HG03439 (cell line): ENCODE measurements at regions not wholly inside any gene's neighbourhood (a gene's known extent, or its start where the extent isn't known, plus 50 kb on each side); places are given as distances from the start of the nearest gene placed in this dataset.
"Not testable (repeated sequence)": the region's sequence is repeated elsewhere in the genome, so short reads cannot be mapped to it uniquely, and the experiment has no call there.

Experiments
- ATAC-seq: cut with Tn5 transposase; IDR thresholded peaks from one replicate; pipeline ENCODE4 v1.9.1; 2021; ENCODE audit warnings: mild to moderate bottlenecking, moderate library complexity; ENCODE audit not compliant: unreplicated experiment

DNA sequence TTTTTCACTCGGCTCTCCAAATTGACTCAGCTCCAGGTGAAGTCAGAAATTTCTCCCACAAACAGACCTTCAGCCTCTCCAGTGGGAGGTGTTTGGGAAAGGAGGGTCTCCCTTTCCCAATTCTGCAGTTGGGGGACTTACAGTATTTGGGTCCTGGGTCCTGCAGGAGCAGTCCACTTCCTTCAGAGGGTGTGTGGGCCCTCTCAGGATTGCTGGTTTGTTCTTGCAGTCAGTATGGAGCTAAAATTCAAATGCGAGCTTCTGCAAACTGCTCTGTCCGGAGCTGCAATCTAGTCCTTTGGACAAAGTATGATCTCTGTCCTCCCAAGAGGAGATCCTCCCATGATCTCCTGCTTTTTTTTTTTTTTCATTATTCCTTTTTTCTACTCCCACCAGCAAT, 87.9 kb upstream of the MSTN start:
- no peak for ATAC-seq

DNA sequence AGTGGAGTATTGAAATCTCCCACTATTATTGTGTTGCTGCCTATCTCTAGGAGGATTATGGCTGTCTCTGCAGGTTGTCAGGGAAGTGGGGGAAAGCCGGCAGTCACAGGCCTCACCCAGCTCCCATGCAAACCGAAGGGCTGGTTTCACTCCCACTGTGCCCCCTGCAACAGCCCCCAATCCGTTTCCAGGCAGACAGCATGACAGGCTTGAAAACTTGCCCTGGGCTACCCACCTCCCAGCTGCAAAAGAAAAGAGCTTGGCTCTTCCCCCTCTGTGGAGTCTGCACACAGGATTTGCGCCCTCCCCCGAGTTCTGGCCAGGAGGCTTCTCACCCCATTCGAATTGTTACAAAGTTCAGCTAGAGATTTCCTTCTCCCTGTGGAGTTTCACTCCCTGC, 87.4 kb upstream of the MSTN start:
- ATAC-seq: no peak

DNA sequence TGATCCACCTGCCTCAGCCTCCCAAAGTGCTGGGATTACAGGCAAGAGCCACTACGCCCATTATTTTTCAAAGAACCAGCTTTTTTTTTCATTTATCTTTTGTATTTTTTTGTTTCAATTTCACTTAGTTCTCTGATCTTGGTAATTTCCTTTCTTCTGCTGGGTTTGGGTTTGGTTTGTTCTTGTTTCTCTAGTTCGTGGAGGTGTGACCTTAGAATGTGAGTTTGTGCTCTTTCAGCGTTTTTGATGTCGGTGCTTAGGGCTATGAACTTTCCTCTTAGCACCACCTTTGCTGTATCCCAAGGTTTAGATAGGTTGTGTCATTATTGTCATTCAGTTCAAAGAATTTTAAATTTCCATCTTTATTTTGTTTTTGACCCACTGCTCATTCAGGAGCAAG, 86.7 kb upstream of the MSTN start:
- no peak for ATAC-seq

- ATAC-seq: not testable (repeated sequence)
Measured at GRCh38 chr2:190146109-190146508, 83.6 kb upstream of the MSTN start.

- not testable (repeated sequence) for ATAC-seq
Measured at GRCh38 chr2:190140474-190140873, 77.9 kb upstream of the MSTN start.

- ATAC-seq: no peak
Measured at GRCh38 chr2:190139371-190139770, 76.8 kb upstream of the MSTN start.

GRCh38 chr2:190138032-190138431, 75.5 kb upstream of the MSTN start:
- no peak for ATAC-seq

- no peak for ATAC-seq
Measured at GRCh38 chr2:190137561-190137960, 75.0 kb upstream of the MSTN start.

- no peak for ATAC-seq
Measured at GRCh38 chr2:190136825-190137224, 74.3 kb upstream of the MSTN start.

- ATAC-seq: no peak
Measured at GRCh38 chr2:190136259-190136658, 73.7 kb upstream of the MSTN start.

DNA sequence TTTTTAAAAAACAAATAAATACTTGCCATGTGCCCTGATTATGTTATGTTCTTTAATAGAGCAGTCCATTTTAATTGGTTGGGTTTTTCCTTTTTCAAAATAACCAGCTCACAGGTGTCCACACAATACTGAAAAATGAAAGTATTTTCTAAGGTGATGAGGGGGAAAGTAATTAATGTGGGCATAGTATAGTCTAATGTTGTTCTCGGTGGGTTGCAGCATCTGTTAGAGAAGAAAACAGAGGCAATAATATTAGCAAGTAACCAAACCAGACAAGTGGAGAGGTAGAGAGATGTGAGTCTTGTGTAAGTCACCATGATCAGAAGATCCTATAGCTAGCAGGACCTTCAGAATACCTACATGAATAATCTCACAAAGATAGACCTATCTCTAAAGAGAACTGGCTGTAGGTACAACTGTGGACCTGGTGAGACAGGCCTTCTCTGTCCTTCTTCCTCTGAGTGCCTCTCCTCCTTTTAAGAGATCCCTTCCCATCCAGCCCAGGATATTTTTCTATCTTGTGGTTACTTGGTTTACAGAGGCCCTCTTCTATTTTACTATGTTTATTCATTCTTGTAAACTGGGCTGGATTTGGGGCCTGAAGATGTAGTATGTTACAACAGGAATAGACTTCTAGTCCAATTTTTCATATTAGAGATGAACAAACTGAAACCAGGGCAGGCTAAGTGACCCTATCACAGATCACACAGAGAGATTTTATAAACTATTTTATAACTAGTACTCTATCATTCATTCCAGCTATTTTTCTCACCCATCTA, 67.1 kb upstream of the MSTN start:
- no peak for ATAC-seq

DNA sequence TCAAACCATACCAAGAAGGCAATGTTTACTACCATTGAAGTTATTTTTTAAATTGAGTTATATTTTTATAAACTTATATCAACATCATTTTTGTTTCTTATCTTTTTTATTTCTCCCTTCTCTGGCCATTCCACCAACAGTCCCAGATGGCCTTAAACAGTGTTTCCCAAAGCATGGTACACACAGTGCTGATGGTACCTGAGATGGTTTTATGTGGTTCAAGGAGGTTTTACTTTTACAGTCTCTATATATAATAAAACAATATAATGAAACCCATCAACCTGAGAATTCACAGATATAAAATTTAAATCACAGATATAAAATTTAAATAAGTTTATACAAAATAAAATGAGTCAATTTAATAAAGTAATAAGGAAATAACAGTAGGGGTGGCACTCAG, 65.1 kb upstream of the MSTN start:
- no peak for ATAC-seq

DNA sequence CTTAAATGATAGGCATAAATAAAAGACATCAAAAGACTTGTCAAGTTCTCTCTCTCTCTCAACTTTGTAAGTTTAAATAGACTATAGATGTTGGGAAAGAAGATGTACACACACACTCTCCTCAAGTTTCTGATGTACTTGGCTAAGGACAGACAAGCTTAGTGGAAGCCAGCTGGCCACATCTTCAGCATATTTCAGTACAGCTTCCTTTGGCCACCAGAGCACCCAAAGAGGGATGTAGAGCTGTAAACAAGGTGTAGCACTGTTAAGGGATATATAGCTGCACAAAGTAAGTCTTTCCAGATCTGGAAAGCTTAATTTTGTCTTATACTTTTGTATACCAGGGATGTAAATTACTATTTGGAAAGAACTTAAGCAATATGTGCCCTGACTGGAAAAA, 64.3 kb upstream of the MSTN start:
- no peak for ATAC-seq

DNA sequence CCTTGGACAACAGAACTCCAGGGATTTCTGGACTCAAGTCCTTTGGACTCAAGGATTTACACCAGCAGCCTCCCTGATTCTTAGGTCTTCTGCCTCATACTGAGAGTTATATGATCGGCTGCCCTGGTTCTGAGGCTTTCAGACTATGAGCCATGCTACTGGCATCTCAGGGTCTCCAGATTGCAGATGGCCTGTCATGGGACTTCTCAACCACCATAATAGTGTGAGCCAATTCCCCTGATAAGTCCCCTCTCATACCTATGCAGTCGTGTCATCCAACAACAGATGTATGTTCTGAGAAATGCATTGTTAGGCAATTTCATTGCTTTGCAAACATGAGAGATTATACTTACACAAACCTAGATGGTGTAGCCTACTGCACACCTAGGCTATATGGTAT, 61.4 kb upstream of the MSTN start:
- ATAC-seq: no peak

GRCh38 chr2:190121971-190122370, 59.4 kb upstream of the MSTN start:
- ATAC-seq: peak; percentile 76

DNA sequence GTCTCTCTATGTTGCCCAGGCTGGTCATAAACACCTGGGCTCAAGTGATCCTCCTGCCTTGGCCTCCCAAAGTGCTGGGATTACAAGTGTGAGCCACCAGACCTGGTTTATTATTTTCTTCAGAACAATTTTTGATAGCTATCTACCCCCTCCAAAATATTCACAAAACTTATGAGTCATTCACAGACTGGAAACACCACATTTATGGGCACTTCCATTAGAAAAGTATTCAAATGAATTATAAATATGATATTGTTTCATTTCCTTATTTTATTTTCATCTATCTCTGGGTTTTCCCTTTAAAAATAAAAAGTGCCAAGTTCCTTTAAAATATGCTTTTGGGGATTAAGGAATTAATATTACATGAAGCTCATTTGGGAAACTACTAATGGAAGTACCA, 58.8 kb upstream of the MSTN start:
- ATAC-seq: no peak

DNA sequence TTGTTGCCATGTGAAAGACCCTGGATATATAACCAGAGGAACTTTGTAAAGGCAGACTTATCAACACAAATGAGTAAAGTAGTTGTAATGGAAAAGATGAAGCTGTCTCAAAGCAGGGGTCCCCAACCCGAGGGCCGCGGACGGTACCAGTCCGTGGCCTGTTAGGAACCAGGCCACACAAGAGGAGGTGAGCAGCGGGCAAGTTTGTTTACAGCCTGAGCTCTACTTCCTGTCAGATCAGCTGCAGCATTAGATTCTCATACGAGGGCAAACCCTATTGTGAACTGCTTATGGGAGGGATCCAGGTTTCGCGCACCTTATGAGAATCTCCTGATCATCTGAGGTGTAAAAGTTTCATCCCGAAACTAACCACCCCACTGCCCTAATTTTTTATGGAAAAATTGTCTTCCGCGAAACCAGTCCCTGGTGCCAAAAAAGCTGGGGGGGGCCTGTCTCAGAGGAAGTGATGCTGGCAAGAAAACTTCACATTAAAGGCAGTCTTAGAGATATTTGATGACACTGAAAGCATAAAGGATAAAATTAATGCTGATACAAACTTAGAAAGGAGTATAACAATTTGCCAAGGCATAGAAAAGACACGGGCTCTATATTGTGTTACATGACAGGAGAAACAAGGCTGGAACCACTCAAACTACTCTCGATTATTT, 57.5 kb upstream of the MSTN start:
- no peak for ATAC-seq

DNA sequence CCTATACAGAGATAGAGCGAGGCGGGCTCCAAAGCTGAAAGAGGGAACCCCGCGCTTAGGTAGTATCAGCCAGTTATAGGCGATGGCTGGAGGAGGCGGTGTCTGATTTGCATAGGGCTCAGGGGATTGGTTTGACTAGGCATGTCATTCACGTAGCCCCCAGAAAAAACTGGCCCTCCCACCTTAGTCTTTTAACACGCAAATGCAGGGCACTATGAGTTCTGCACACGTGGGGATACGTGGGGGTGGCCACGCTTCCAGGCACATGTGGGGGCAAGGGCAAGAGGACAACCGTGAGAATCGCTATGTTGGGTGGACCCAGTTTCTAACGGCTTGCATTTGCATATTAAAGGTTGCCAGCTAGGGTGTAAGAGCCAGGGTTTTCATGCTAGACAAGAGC, 56.7 kb upstream of the MSTN start:
- ATAC-seq: no peak

DNA sequence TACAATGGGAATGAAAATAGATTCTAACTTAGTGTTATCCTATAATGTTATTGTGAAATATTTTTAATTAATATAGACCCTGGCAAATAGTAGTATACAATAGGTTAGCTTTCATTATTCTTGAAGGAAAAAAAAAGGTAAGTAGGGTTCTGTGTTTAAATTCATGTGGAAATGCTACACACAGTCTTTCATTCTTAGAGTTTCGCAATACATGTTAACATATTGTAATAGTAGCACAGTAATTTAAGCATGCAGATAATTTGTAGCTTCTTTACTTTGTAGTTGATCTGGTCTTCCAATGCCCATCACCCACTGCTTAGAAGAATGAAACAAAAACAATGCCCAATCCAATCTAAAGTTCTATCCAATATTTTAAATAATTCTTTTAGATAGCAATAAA, 54.8 kb upstream of the MSTN start:
- no peak for ATAC-seq

DNA sequence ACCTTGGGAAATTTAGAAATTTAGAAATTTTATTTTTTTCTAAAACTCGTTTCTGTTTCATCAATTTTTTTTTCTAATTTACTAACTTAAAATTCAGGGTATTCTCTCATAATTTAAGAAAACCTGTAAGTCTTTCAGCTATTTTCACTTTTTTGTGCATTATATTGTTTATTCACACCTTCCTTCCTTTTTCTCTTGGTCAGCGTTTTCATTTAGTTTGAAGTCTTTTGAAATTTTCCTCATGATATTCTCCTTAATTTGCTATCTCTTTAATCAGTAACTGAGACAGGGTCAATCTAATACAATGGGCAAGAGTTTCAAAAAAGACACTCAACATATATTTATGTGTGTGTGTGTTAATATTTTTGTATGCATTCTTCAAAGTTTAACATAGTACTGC, 50.5 kb upstream of the MSTN start:
- no peak for ATAC-seq
